Fibroblast of lung (primary cell): ENCODE measurements at regions not wholly inside any gene's neighbourhood (a gene's known extent, or its start where the extent isn't known, plus 50 kb on each side); places are given as distances from the start of the nearest gene placed in this dataset.

Source experiments
- DNase-seq, 2 donors: peaks; one replicate each; pipeline versions ENCODE4 v3.0.0 to v3.0.0-alpha.2; 2010; ENCODE audit warnings: low read depth in 2 of 2
- H2AFZ ChIP-seq: 2 replicates; pipeline ENCODE4 v1.5.1; 2012; ENCODE audit warnings: low read length, control low read depth, inconsistent platforms
- H3K27ac ChIP-seq: 2 replicates; pipeline ENCODE4 v1.5.1; 2011; ENCODE audit warnings: low read length, control low read depth; ENCODE audit not compliant: insufficient read depth
- H3K27me3 ChIP-seq: 2 replicates; pipeline ENCODE4 v1.5.1; 2011; ENCODE audit warnings: mild to moderate bottlenecking, low read length; ENCODE audit not compliant: control insufficient read depth, insufficient read depth
- H3K36me3 ChIP-seq: 2 replicates; pipeline ENCODE4 v1.5.1; 2011; ENCODE audit warnings: low read length; ENCODE audit not compliant: control insufficient read depth, insufficient read depth
- H3K4me1 ChIP-seq: 2 replicates; pipeline ENCODE4 v1.5.1; 2011; ENCODE audit warnings: low read length; ENCODE audit not compliant: control insufficient read depth, insufficient read depth; ENCODE audit errors: extremely low read depth
- H3K4me2 ChIP-seq: 2 replicates; pipeline ENCODE4 v1.5.1; 2011; ENCODE audit warnings: low read length, control low read depth; ENCODE audit not compliant: insufficient read depth; ENCODE audit errors: extremely low read depth
- H3K4me3 ChIP-seq, 4 experiments: fragments of 200-600 bp in 1 of 4; sonication (generic) in 1 of 4; replicated peaks in 1 of 4; 2 replicates each; pipeline ENCODE4 v1.5.1; 2011 to 2016; ENCODE audit warnings: low read length in 4 of 4, low read depth in 3 of 4, mild to moderate bottlenecking in 3 of 4, control low read depth in 2 of 4, inconsistent platforms in 1 of 4, mixed read lengths in 1 of 4; ENCODE audit not compliant: insufficient read depth in 1 of 4; ENCODE audit errors: control extremely low read depth in 1 of 4
- H3K79me2 ChIP-seq: 2 replicates; pipeline ENCODE4 v1.5.1; 2012; ENCODE audit warnings: mild to moderate bottlenecking, low read length, inconsistent platforms; ENCODE audit not compliant: control insufficient read depth, insufficient read depth
- H3K9ac ChIP-seq: 2 replicates; pipeline ENCODE4 v1.5.1; 2011; ENCODE audit warnings: mild to moderate bottlenecking, low read length, control low read depth; ENCODE audit not compliant: insufficient read depth
- H3K9me3 ChIP-seq: 2 replicates; pipeline ENCODE4 v1.5.1; 2012; ENCODE audit warnings: low read depth, low read length; ENCODE audit not compliant: control insufficient read depth, insufficient read depth
- H4K20me1 ChIP-seq: 2 replicates; pipeline ENCODE4 v1.5.1; 2011; ENCODE audit warnings: low read length; ENCODE audit not compliant: control insufficient read depth, insufficient read depth; ENCODE audit errors: extremely low read depth
- CTCF ChIP-seq, 2 donors: IDR thresholded peaks in 1 of 2; conservative IDR thresholded peaks in 1 of 2; 1 replicate in 1 of 2; 2 replicates in 1 of 2; pipeline ENCODE4 v1.5.1; 2011 to 2012; ENCODE audit warnings: low read length in 2 of 2, control low read depth in 1 of 2, inconsistent platforms in 1 of 2, low read depth in 1 of 2, mild to moderate bottlenecking in 1 of 2
- EZH2 ChIP-seq: IDR thresholded peaks from 2 replicates; pipeline ENCODE4 v1.5.1; 2012; ENCODE audit warnings: low read length, control low read depth, mild to moderate bottlenecking; ENCODE audit errors: missing control alignments

GRCh38 chr16:79472426-79472825 lies 128.1 kb downstream of the MAF start:
- no peaks in the 10 kb centered on the region for H3K36me3 ChIP-seq

GRCh38 chr16:79469999-79470398 lies 130.5 kb downstream of the MAF start:
- no peak overlapping the region for H3K27ac ChIP-seq
- H3K36me3 ChIP-seq: no peaks in the 10 kb centered on the region
- no peaks in the 10 kb centered on the region for H3K27me3 ChIP-seq
- no peaks in the 10 kb centered on the region for H3K4me1 ChIP-seq
- H3K4me3 ChIP-seq: no peak overlapping the region
- H3K9me3 ChIP-seq: no peaks in the 10 kb centered on the region
- H3K4me2 ChIP-seq: no peak overlapping the region
- no peaks in the 10 kb centered on the region for H4K20me1 ChIP-seq
- no peak overlapping the region for H2AFZ ChIP-seq
- DNase-seq: no peak
- no peak overlapping the region for H3K9ac ChIP-seq
- H3K79me2 ChIP-seq: no peaks in the 10 kb centered on the region
- TF ChIP-seq CTCF (conservative IDR thresholded peaks at IDR 0.05 in 1 of 2, IDR thresholded peaks at IDR 0.05 in 1 of 2; ENCODE audit: low read depth in 1 of 2, low read length in 2 of 2) (no peak), EZH2 (no peak)

More at GRCh38 chr16:79472426-79472825, 128.1 kb downstream of the MAF start:
- Histone ChIP-seq H3K9me3 (no peaks in the 10 kb centered on the region), H2AFZ (no peak overlapping the region), H3K4me3 (no peak overlapping the region), H3K27me3 (no peaks in the 10 kb centered on the region), H3K4me2 (no peak overlapping the region), H3K27ac (no peak overlapping the region), H3K79me2 (no peaks in the 10 kb centered on the region), H4K20me1 (no peaks in the 10 kb centered on the region), H3K4me1 (no peaks in the 10 kb centered on the region), H3K9ac (no peak overlapping the region)
- TF ChIP-seq CTCF (conservative IDR thresholded peaks at IDR 0.05 in 1 of 2, IDR thresholded peaks at IDR 0.05 in 1 of 2; ENCODE audit: low read depth in 1 of 2, low read length in 2 of 2) (no peak), EZH2 (no peak)
- DNase-seq: no peak

GRCh38 chr16:79468631-79469030 lies 131.9 kb downstream of the MAF start:
- Histone ChIP-seq H3K79me2 (no peaks in the 10 kb centered on the region), H3K9me3 (no peaks in the 10 kb centered on the region), H3K4me1 (no peaks in the 10 kb centered on the region), H3K27me3 (no peaks in the 10 kb centered on the region), H3K9ac (no peak overlapping the region), H3K27ac (no peak overlapping the region), H4K20me1 (no peaks in the 10 kb centered on the region), H3K4me2 (no peak overlapping the region), H3K36me3 (no peaks in the 10 kb centered on the region), H2AFZ (no peak overlapping the region), H3K4me3 (no peak overlapping the region)
- TF ChIP-seq EZH2 (no peak), CTCF (conservative IDR thresholded peaks at IDR 0.05 in 1 of 2, IDR thresholded peaks at IDR 0.05 in 1 of 2; ENCODE audit: low read depth in 1 of 2, low read length in 2 of 2) (no peak)
- DNase-seq: no peak
